Mucosa of descending colon (tissue), 3 donors: ENCODE measurements at regions not wholly inside any gene's neighbourhood (a gene's known extent, or its start where the extent isn't known, plus 50 kb on each side); places are given as distances from the start of the nearest gene placed in this dataset.

Source experiments
- ATAC-seq: fragments of 200-7000 bp; cut with Tn5 transposase; one replicate; pipeline ENCODE4 v1.9.1; 2020; ENCODE audit warnings: mild to moderate bottlenecking, moderate library complexity
- DNase-seq, 3 donors: peaks; one replicate each; pipeline ENCODE4 v3.0.0-alpha.2; 2020
- H3K36me3 ChIP-seq: fragments of 200-600 bp; one replicate; pipeline ENCODE4 v1.8.0; 2021; ENCODE audit warnings: low read depth, mild to moderate bottlenecking
- H3K4me1 ChIP-seq: fragments of 200-600 bp; one replicate; pipeline ENCODE4 v1.8.0; 2021; ENCODE audit warnings: low read depth, mild to moderate bottlenecking
- H3K4me3 ChIP-seq: fragments of 200-600 bp; one replicate; pipeline ENCODE4 v1.8.0; 2021; ENCODE audit warnings: mild to moderate bottlenecking
- H3K9me3 ChIP-seq: fragments of 200-600 bp; one replicate; pipeline ENCODE4 v1.8.0; 2021; ENCODE audit warnings: mild to moderate bottlenecking
- intact Hi-C, 2 donors: fragments of 100-400 bp; cut with DNase I in 1 of 2; cut with micrococcal nuclease in 1 of 2; formaldehyde crosslinking; loops; one replicate each; pipeline versions ENCODE4 v1.11.0 to v1.11.1; 2022; cut with DNase I, micrococcal nuclease
- TF ChIP-seq, protein P1 (sequence below): fragments of 200-600 bp; IDR thresholded peaks from one replicate; pipeline ENCODE4 v1.8.0; 2022; ENCODE audit warnings: antibody characterized with exemption, mild to moderate bottlenecking
- donor health status: DM: no; HTN: no; CAD: no; lungs with moderate emphysema.
- donor health status: DM: no; HTN: no; CAD: no.
- donor health status: DM: no; HTN: yes; CAD: no.

DNA sequence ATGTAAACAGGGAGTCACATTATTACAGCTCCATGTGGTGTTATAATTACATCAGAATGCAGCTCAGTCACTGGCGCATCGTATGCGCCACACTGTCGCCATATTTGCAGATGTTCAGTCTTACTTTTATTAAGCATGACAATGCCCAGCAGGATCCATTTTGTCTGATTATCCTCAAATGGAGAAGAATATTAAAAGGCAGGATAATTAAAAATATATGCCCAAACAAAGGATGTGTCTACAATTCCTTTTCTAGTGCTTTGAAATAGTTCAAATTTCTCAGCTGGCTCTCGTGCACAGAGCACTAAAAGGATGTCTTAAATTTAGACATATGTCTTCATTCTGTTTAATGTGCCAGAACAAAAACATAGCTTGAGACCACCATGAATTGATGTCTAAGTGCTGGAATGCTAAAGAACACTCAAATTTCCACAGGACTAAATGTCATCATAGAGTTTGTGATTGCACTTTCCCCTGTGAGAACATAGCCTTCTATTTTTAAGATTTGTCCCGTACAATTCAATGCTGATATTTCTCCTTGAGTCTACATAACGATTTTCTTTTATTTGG, 168.0 kb downstream of the DKK1 start:
- Histone ChIP-seq H3K4me1 (no peaks in the 10 kb centered on the region), H3K9me3 (no peaks in the 10 kb centered on the region), H3K36me3 (no peaks in the 10 kb centered on the region), H3K4me3 (no peak overlapping the region)
- TF ChIP-seq, protein P1, sequence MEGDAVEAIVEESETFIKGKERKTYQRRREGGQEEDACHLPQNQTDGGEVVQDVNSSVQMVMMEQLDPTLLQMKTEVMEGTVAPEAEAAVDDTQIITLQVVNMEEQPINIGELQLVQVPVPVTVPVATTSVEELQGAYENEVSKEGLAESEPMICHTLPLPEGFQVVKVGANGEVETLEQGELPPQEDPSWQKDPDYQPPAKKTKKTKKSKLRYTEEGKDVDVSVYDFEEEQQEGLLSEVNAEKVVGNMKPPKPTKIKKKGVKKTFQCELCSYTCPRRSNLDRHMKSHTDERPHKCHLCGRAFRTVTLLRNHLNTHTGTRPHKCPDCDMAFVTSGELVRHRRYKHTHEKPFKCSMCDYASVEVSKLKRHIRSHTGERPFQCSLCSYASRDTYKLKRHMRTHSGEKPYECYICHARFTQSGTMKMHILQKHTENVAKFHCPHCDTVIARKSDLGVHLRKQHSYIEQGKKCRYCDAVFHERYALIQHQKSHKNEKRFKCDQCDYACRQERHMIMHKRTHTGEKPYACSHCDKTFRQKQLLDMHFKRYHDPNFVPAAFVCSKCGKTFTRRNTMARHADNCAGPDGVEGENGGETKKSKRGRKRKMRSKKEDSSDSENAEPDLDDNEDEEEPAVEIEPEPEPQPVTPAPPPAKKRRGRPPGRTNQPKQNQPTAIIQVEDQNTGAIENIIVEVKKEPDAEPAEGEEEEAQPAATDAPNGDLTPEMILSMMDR: no peak
- DNase-seq: no peak
- intact Hi-C loops: loop anchor here in 1 of 2 donors (10.0 kb wide), 1 partner anchor 167 kb away; the partner anchor contains the start of gene DKK1
- no peak for ATAC-seq

- intact Hi-C loops: loop anchor here in 1 of 2 donors (10.0 kb wide), 1 partner anchor 169 kb away; the partner anchor contains the start of gene DKK1
- TF ChIP-seq, protein P1: no peak
- H3K4me3 ChIP-seq: no peak overlapping the region
- no peak for ATAC-seq
- no peaks in the 10 kb centered on the region for H3K9me3 ChIP-seq
- H3K4me1 ChIP-seq: no peaks in the 10 kb centered on the region
- DNase-seq: no peak
- H3K36me3 ChIP-seq: no peaks in the 10 kb centered on the region
These were observed 169.5 kb downstream of the DKK1 start for GRCh38 chr10:52483587-52483986.

DNA sequence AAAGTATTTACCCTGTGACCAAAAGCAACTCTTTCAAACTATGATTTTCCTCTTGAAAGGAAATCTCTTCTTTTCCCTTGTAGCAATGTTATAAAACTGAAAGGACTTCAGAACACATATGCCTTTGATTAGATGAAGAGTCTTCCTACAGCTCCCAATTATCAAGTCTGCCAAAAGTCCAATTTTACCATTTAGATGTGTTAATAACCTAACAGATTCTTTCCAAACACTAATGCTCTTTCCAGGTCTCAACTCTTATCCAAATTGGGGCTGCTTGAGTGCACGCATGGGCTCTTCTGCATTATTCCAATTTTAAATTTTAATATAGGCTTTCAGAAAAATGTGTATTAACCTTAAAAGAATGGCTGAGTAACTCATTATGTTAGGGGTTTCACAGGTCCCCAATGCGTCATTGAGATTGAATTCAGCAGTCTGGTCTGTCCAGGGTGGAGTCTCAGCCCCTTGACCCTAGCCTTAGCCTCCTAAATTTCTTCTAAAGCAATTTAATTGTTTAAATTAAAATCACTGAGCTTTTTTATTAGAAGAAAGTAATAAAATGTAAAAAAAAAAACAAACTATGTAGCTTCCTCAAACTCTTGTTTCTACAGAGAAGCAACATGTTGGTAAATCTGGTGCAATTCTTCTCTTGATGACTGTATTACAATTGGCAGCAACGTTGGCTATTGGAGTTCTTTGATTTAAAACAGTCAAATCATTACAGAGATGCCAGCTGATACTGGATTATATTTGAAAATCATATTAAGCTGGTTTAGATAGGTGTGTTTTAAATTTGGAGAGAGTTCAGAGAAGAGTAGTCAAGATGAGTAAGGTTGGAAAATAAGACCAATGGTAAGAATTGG, 170.4 kb downstream of the DKK1 start:
- Histone ChIP-seq H3K4me1 (no peaks in the 10 kb centered on the region), H3K36me3 (no peaks in the 10 kb centered on the region), H3K9me3 (no peaks in the 10 kb centered on the region), H3K4me3 (no peak overlapping the region)
- intact Hi-C loops: loop anchor here in 1 of 2 donors (10.0 kb wide), 1 partner anchor 170 kb away; the partner anchor contains the start of gene DKK1
- ATAC-seq (no peak), DNase-seq (no peak)
- TF ChIP-seq, protein P1: no peak

DNA sequence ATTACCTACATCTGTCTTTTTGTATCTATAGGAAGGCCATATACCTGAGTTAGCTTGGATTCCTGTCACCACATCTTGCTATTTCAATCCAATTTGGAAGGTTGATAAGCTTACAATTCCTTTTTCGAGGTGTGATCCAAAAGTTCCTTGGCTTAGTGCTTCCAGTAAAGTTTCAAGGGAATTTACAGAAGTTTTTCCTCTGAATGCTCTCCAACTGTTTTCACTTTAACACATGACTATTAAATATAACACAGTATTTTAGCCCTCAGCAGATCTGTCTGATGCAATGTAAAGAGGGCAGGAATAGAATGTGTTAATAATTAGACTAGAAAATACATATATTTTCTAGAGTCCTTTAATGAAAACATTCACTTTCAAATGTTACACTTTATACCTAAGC, 171.4 kb downstream of the DKK1 start:
- Histone ChIP-seq H3K4me3 (no peak overlapping the region), H3K4me1 (no peaks in the 10 kb centered on the region), H3K9me3 (no peaks in the 10 kb centered on the region), H3K36me3 (no peaks in the 10 kb centered on the region)
- TF ChIP-seq, protein P1: no peak
- no peak for DNase-seq
- ATAC-seq: no peak
- intact Hi-C loops: loop anchor here in 1 of 2 donors (10.0 kb wide), 1 partner anchor 171 kb away; the partner anchor contains the start of gene DKK1

- no peaks in the 10 kb centered on the region for H3K36me3 ChIP-seq
- H3K9me3 ChIP-seq: no peaks in the 10 kb centered on the region
- H3K4me3 ChIP-seq: no peak overlapping the region
- TF ChIP-seq, protein P1: no peak
- intact Hi-C loops: loop anchor here in 1 of 2 donors (10.0 kb wide), 1 partner anchor 172 kb away; the partner anchor contains the start of gene DKK1
- ATAC-seq: no peak
- H3K4me1 ChIP-seq: no peaks in the 10 kb centered on the region
- DNase-seq: no peak
These were observed 172.9 kb downstream of the DKK1 start for GRCh38 chr10:52486840-52487611.
